GM13976 (cell line): ENCODE measurements at regions not wholly inside any gene's neighbourhood (a gene's known extent, or its start where the extent isn't known, plus 50 kb on each side); places are given as distances from the start of the nearest gene placed in this dataset.
"Not testable (repeated sequence)": the region's sequence is repeated elsewhere in the genome, so short reads cannot be mapped to it uniquely, and the experiment has no call there.

ENCODE experiments used
- DNase-seq: peaks from one replicate; pipeline ENCODE4 v3.0.0; 2012; ENCODE audit warnings: low spot score
- CTCF ChIP-seq: IDR thresholded peaks from 2 replicates; pipeline ENCODE4 v1.5.1; 2012; ENCODE audit warnings: borderline replicate concordance, mild to moderate bottlenecking; ENCODE audit not compliant: insufficient read depth; ENCODE audit errors: extremely low read depth, missing control alignments, control extremely low read depth
- in situ Hi-C: fragments of 300-500 bp; cut with MboI; formaldehyde crosslinking; loops from one replicate; pipeline ENCODE4 v1.12.0; 2022; ENCODE audit warnings: low sequenced_read_pairs, mixed read lengths, inconsistent platforms; ENCODE audit not compliant: unreplicated experiment

- DNase-seq = no peak
- in situ Hi-C loops = no loop called here
- no peak for TF ChIP-seq CTCF
Measured at GRCh38 chr13:52916486-52916990, 68.1 kb upstream of the PCDH8 start.

GRCh38 chr13:52911340-52911739 lies 62.9 kb upstream of the PCDH8 start:
- in situ Hi-C loops = no loop called here
- no peak for TF ChIP-seq CTCF
- DNase-seq = no peak

GRCh38 chr13:52910318-52910717 lies 61.9 kb upstream of the PCDH8 start:
- in situ Hi-C loops, DNase-seq: not testable (repeated sequence)

- no peak for DNase-seq
- no peak for TF ChIP-seq CTCF
- in situ Hi-C loops = no loop called here
Measured at GRCh38 chr13:52906122-52906903, 57.9 kb upstream of the PCDH8 start.

GRCh38 chr13:52905701-52906100 lies 57.3 kb upstream of the PCDH8 start:
- no peak for DNase-seq
- TF ChIP-seq CTCF = no peak
- in situ Hi-C loops = no loop called here

- in situ Hi-C loops = no loop called here
- DNase-seq = peak; percentile 53
- TF ChIP-seq CTCF = no peak
Measured at GRCh38 chr13:52903320-52903719, 54.9 kb upstream of the PCDH8 start.

- no peak for TF ChIP-seq CTCF
- no peak for DNase-seq
- in situ Hi-C loops = no loop called here
Measured at GRCh38 chr13:52899206-52899605, 50.8 kb upstream of the PCDH8 start.
